A673 (cell line): ENCODE measurements at regions not wholly inside any gene's neighbourhood (a gene's known extent, or its start where the extent isn't known, plus 50 kb on each side); places are given as distances from the start of the nearest gene placed in this dataset.

Experiments
- BruUV-seq: library from RNA; stranded (reverse); fragments of 400-500 nt; replicated peaks from 2 replicates; lab custom pipeline; 2021; lab: Mats Ljungman, UMichigan
- CTCF ChIA-PET: fragments of 300-600 bp; sonication (Branson Sonifier 250); formaldehyde crosslinking; loops from one replicate; lab custom pipeline; 2022; ENCODE audit warnings: antibody characterized with exemption; lab: Charles Lee
- POLR2A ChIA-PET: fragments of 300-600 bp; sonication (Branson Sonifier 250); formaldehyde crosslinking; loops from one replicate; lab custom pipeline; 2022; ENCODE audit warnings: antibody characterized with exemption; ENCODE audit not compliant: low non-redundant PET; lab: Charles Lee
- DNase-seq: peaks from one replicate; pipeline ENCODE4 v3.0.0-alpha.2; 2015; ENCODE audit warnings: low spot score
- H3K27ac ChIP-seq: fragments of 200-600 bp; sonication (generic); 2 replicates; pipeline ENCODE4 v1.5.1; 2016; ENCODE audit warnings: mixed run types, low read depth, mild to moderate bottlenecking, mixed read lengths, antibody characterized with exemption, low read length; ENCODE audit not compliant: poor library complexity, severe bottlenecking
- H3K27me3 ChIP-seq: fragments of 200-600 bp; sonication (generic); replicated peaks from 2 replicates; pipeline ENCODE4 v1.6.1; 2017; ENCODE audit warnings: mixed run types, low read depth, mild to moderate bottlenecking, mixed read lengths, antibody characterized with exemption, low read length; ENCODE audit not compliant: insufficient read depth, poor library complexity
- H3K36me3 ChIP-seq: fragments of 200-600 bp; sonication (generic); 2 replicates; pipeline ENCODE4 v1.6.1; 2016; ENCODE audit warnings: mixed run types, mild to moderate bottlenecking, mixed read lengths, antibody characterized with exemption, low read length; ENCODE audit not compliant: insufficient read depth, poor library complexity, severe bottlenecking
- H3K4me1 ChIP-seq: fragments of 200-600 bp; sonication (generic); 2 replicates; pipeline ENCODE4 v1.6.1; 2017; ENCODE audit warnings: mixed run types, mild to moderate bottlenecking, mixed read lengths, antibody characterized with exemption, low read length; ENCODE audit not compliant: insufficient read depth, poor library complexity, severe bottlenecking
- H3K4me3 ChIP-seq: fragments of 200-600 bp; sonication (generic); 2 replicates; pipeline ENCODE4 v1.5.1; 2016; ENCODE audit warnings: low read depth, mixed run types, mild to moderate bottlenecking, mixed read lengths, low read length; ENCODE audit not compliant: poor library complexity, severe bottlenecking
- H3K9me3 ChIP-seq: fragments of 200-600 bp; sonication (generic); 2 replicates; pipeline ENCODE4 v1.6.1; 2016; ENCODE audit warnings: mixed run types, low read depth, mild to moderate bottlenecking, mixed read lengths, antibody characterized with exemption, low read length; ENCODE audit not compliant: poor library complexity, severe bottlenecking
- EZH2 ChIP-seq: fragments of 200-600 bp; sonication (generic); IDR thresholded peaks from 2 replicates; pipeline ENCODE4 v1.6.1; 2017; ENCODE audit warnings: borderline replicate concordance, low read depth, mild to moderate bottlenecking, mixed read lengths, antibody characterized with exemption, low read length; ENCODE audit not compliant: poor library complexity, severe bottlenecking
- intact Hi-C: fragments of 100-400 bp; cut with micrococcal nuclease; formaldehyde crosslinking; loops from one replicate; pipeline ENCODE4 v1.10.0; 2022; ENCODE audit not compliant: unreplicated experiment
- TF ChIP-seq, protein P1 (sequence below): fragments of 300-800, 200-600 bp; sonication (generic); conservative IDR thresholded peaks from 2 replicates; pipeline ENCODE4 v1.5.1; 2017; ENCODE audit warnings: low read depth, mild to moderate bottlenecking, antibody characterized with exemption, low read length, moderate library complexity, mixed read lengths

DNA sequence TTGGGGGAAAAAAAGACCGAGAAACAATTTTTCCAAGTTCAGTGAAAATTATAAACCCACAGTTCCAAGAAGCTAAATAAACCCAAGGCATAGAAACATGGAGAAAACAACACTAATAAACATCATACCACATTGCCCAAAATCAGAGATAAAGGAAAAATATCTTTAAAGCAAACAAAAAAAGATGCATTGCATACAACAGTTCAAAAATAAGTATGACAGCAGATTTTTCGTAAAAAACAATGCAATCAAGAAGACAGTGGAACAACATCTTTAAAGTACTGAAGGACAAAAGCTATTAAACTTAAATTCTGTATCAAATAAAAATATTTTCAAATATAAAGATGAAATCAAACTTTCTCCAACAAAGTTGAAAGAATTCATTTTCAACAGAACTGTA lies 921.3 kb downstream of the METTL15 start:
- peak; percentile 29 for DNase-seq
- Histone ChIP-seq H3K9me3 (peaks cover 40% of the 10 kb centered on the region), H3K27ac (no peak overlapping the region), H3K4me1 (no peaks in the 10 kb centered on the region), H3K27me3 (no peaks in the 10 kb centered on the region), H3K36me3 (no peaks in the 10 kb centered on the region), H3K4me3 (no peak overlapping the region)
- intact Hi-C loops, result no loop called here
- BruUV-seq, result no TSS peak
- TF ChIP-seq, protein P1, sequence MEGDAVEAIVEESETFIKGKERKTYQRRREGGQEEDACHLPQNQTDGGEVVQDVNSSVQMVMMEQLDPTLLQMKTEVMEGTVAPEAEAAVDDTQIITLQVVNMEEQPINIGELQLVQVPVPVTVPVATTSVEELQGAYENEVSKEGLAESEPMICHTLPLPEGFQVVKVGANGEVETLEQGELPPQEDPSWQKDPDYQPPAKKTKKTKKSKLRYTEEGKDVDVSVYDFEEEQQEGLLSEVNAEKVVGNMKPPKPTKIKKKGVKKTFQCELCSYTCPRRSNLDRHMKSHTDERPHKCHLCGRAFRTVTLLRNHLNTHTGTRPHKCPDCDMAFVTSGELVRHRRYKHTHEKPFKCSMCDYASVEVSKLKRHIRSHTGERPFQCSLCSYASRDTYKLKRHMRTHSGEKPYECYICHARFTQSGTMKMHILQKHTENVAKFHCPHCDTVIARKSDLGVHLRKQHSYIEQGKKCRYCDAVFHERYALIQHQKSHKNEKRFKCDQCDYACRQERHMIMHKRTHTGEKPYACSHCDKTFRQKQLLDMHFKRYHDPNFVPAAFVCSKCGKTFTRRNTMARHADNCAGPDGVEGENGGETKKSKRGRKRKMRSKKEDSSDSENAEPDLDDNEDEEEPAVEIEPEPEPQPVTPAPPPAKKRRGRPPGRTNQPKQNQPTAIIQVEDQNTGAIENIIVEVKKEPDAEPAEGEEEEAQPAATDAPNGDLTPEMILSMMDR, result no peak
- no peak for TF ChIP-seq EZH2
- CTCF ChIA-PET, result no interaction called here
- POLR2A ChIA-PET, result no interaction called here

DNA sequence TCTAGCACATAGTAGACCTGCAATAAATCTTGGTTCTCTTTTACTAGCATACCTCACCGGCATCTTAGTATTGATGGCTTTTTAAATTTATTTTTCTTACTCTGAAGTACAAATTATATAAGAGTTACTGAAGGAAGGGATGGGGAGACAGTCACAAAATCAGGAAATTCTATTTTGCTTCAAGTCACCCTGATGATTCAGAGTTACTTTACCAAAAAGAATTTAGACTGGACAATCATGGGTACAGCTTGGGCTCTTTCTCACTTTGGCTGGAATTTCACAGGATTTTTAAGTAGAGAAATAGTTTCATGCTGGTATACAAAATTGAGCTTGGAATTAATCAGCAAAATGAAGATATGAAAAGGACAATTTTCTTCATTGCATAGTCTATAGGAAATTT lies 919.2 kb downstream of the METTL15 start:
- Histone ChIP-seq H3K27me3 (no peaks in the 10 kb centered on the region), H3K27ac (no peak overlapping the region), H3K9me3 (peaks cover 39% of the 10 kb centered on the region), H3K4me1 (no peaks in the 10 kb centered on the region), H3K36me3 (no peaks in the 10 kb centered on the region), H3K4me3 (no peak overlapping the region)
- BruUV-seq, result no TSS peak
- no peak for DNase-seq
- ChIA-PET POLR2A (no interaction called here), CTCF (no interaction called here)
- intact Hi-C loops, result no loop called here
- TF ChIP-seq, protein P1, result no peak
- TF ChIP-seq EZH2, result no peak

DNA sequence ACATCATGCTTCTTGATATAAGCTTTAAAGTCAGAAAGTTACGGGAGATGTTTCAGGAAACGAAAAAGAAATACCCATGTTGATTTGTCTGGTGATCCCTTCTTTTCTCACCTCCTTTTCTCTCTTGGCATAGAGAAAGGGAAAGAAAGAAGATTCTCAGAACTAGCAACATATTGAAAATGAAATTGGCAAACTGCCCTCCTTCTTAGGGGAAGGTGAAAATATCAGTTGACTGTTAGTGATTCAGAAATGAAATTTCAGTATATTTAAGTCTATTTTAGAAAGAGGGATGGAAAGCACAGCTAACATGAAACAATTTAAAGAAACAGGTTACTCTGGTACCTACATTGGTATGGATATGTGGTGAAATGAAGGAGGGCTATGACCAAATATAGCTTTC lies 918.1 kb downstream of the METTL15 start:
- H3K4me3 ChIP-seq, result no peak overlapping the region
- DNase-seq, result no peak
- intact Hi-C loops, result no loop called here
- H3K36me3 ChIP-seq, result no peaks in the 10 kb centered on the region
- TF ChIP-seq, protein P1, result no peak
- TF ChIP-seq EZH2, result no peak
- CTCF ChIA-PET, result no interaction called here
- no peaks in the 10 kb centered on the region for H3K4me1 ChIP-seq
- POLR2A ChIA-PET, result no interaction called here
- no peak overlapping the region for H3K27ac ChIP-seq
- H3K9me3 ChIP-seq, result peaks cover 37% of the 10 kb centered on the region
- H3K27me3 ChIP-seq, result no peaks in the 10 kb centered on the region
- BruUV-seq, result no TSS peak
